CD14-positive monocyte (primary cell): ENCODE measurements at regions not wholly inside any gene's neighbourhood (a gene's known extent, or its start where the extent isn't known, plus 50 kb on each side); places are given as distances from the start of the nearest gene placed in this dataset.

Experiments used
- DNase-seq, 3 donors: peaks; one replicate each; pipeline ENCODE4 v3.0.0-alpha.2; 2011 to 2022
- H2AFZ ChIP-seq: 2 replicates; pipeline ENCODE4 v1.6.0; 2012; ENCODE audit warnings: mild to moderate bottlenecking, low read depth, low read length, inconsistent platforms; ENCODE audit not compliant: insufficient read depth, poor library complexity, severe bottlenecking
- H3K27ac ChIP-seq, 2 donors: 1 replicate in 1 of 2; 2 replicates in 1 of 2; pipeline ENCODE4 v1.5.1; 2012 to 2013; ENCODE audit warnings: low read length in 2 of 2, control low read depth in 1 of 2, inconsistent platforms in 1 of 2, low read depth in 1 of 2, mild to moderate bottlenecking in 1 of 2
- H3K27me3 ChIP-seq, 2 donors: one replicate each; pipeline versions ENCODE4 v1.6.0 to v1.6.1; 2011 to 2013; ENCODE audit warnings: low read length in 2 of 2; ENCODE audit not compliant: control insufficient read depth in 2 of 2, insufficient read depth in 2 of 2
- H3K36me3 ChIP-seq, 2 donors: replicated peaks in 1 of 2; 1 replicate in 1 of 2; 2 replicates in 1 of 2; pipeline versions ENCODE4 v1.5.1 to v1.6.1; 2012 to 2013; ENCODE audit warnings: low read length in 2 of 2, control low read depth in 1 of 2, inconsistent platforms in 1 of 2, mild to moderate bottlenecking in 1 of 2; ENCODE audit not compliant: insufficient read depth in 2 of 2, control insufficient read depth in 1 of 2
- H3K4me1 ChIP-seq, 2 donors: 1 replicate in 1 of 2; 2 replicates in 1 of 2; pipeline versions ENCODE4 v1.5.1 to v1.6.1; 2012 to 2013; ENCODE audit warnings: low read length in 2 of 2, control low read depth in 1 of 2, inconsistent platforms in 1 of 2, mild to moderate bottlenecking in 1 of 2, moderate library complexity in 1 of 2; ENCODE audit not compliant: insufficient read depth in 2 of 2, control insufficient read depth in 1 of 2
- H3K4me2 ChIP-seq: replicated peaks from 2 replicates; pipeline ENCODE3; 2012; ENCODE audit warnings: low read length, moderate library complexity, mild to moderate bottlenecking; ENCODE audit not compliant: poor library complexity, severe bottlenecking; ENCODE audit errors: extremely low read depth
- H3K4me3 ChIP-seq, 3 experiments: fragments of 200-600 bp in 1 of 3; sonication (generic) in 1 of 3; replicated peaks in 1 of 3; 1 replicate in 2 of 3; 2 replicates in 1 of 3; pipeline ENCODE4 v1.5.1; 2011 to 2013; ENCODE audit warnings: low read length in 3 of 3, mild to moderate bottlenecking in 3 of 3, control low read depth in 2 of 3, low read depth in 2 of 3, inconsistent platforms in 1 of 3, moderate library complexity in 1 of 3
- H3K79me2 ChIP-seq: 2 replicates; pipeline ENCODE4 v1.6.0; 2012; ENCODE audit warnings: mild to moderate bottlenecking, control low read depth, inconsistent platforms, low read length, moderate library complexity; ENCODE audit not compliant: insufficient read depth
- H3K9ac ChIP-seq: 2 replicates; pipeline ENCODE4 v1.6.0; 2017; ENCODE audit warnings: low read length, mild to moderate bottlenecking; ENCODE audit not compliant: insufficient read depth, poor library complexity, severe bottlenecking
- H3K9me3 ChIP-seq, 2 donors: replicated peaks in 1 of 2; 1 replicate in 1 of 2; 2 replicates in 1 of 2; pipeline versions ENCODE4 v1.5.1 to v1.6.1; 2012 to 2013; ENCODE audit warnings: low read length in 2 of 2, control low read depth in 1 of 2; ENCODE audit not compliant: control insufficient read depth in 1 of 2, insufficient read depth in 1 of 2
- H4K20me1 ChIP-seq: 2 replicates; pipeline ENCODE4 v1.6.0; 2012; ENCODE audit warnings: mild to moderate bottlenecking, low read length, control low read depth, moderate library complexity; ENCODE audit not compliant: insufficient read depth
- H3K27ac Mint-ChIP-seq, 7 donors: one replicate each; pipeline ENCODE4 v1.8.0; 2020; ENCODE audit warnings: mild to moderate bottlenecking in 7 of 7, mixed read lengths in 7 of 7, moderate library complexity in 6 of 7, inconsistent platforms in 2 of 7
- H3K27me3 Mint-ChIP-seq, 3 donors: one replicate each; pipeline ENCODE4 v1.8.0; 2021 to 2022; ENCODE audit warnings: low read depth in 3 of 3, mild to moderate bottlenecking in 3 of 3, mixed read lengths in 3 of 3, moderate library complexity in 3 of 3, inconsistent platforms in 1 of 3
- H3K36me3 Mint-ChIP-seq, 2 donors: one replicate each; pipeline ENCODE4 v1.8.0; 2020; ENCODE audit warnings: mixed read lengths in 2 of 2, inconsistent platforms in 1 of 2, mild to moderate bottlenecking in 1 of 2
- H3K4me1 Mint-ChIP-seq: one replicate; pipeline ENCODE4 v1.8.0; 2020; ENCODE audit warnings: mild to moderate bottlenecking, mixed read lengths
- H3K4me3 Mint-ChIP-seq, 2 donors: one replicate each; pipeline ENCODE4 v1.8.0; 2020; ENCODE audit warnings: mild to moderate bottlenecking in 2 of 2, mixed read lengths in 2 of 2, moderate library complexity in 1 of 2
- H3K9me3 Mint-ChIP-seq, 7 donors: one replicate each; pipeline ENCODE4 v1.8.0; 2020 to 2022; ENCODE audit warnings: mixed read lengths in 7 of 7, mild to moderate bottlenecking in 6 of 7, moderate library complexity in 6 of 7, inconsistent platforms in 2 of 7
- CTCF ChIP-seq: fragments of 200-600 bp; IDR thresholded peaks from one replicate; pipeline ENCODE4 v1.8.0; 2022; ENCODE audit warnings: antibody characterized with exemption, mild to moderate bottlenecking
- WGBS: methylation state at CpG from one replicate; pipeline ENCODE4 v1.1.5; 2013; ENCODE audit warnings: missing lambda C conversion rate; ENCODE audit not compliant: insufficient coverage; 5-methylcytosine and 5-hydroxymethylcytosine counted together
- intact Hi-C, 2 donors: fragments of 100-400 bp; cut with micrococcal nuclease; formaldehyde crosslinking; loops; one replicate each; pipeline versions ENCODE4 v1.15.0 to v1.15.1; 2023

- Histone ChIP-seq H3K9ac (no peak overlapping the region), H3K79me2 (no peaks in the 10 kb centered on the region), H3K36me3 (no peaks in the 10 kb centered on the region), H3K27ac (no peak overlapping the region), H4K20me1 (no peaks in the 10 kb centered on the region), H3K4me1 (peaks cover 3 to 6% of the 10 kb centered on the region in 2 donors), H3K4me3 (no peak overlapping the region), H2AFZ (peak overlapping the region; percentile 31), H3K27me3 (no peaks in the 10 kb centered on the region), H3K9me3 (no peaks in the 10 kb centered on the region), H3K4me2 (no peak overlapping the region)
- 100% methylated on average over 1 of the region's 7 CpGs for WGBS
- TF ChIP-seq CTCF: no peak
- Mint-ChIP-seq H3K36me3 (no peaks in the 10 kb centered on the region), H3K27ac (no peak overlapping the region), H3K4me1 (peaks cover 2% of the 10 kb centered on the region), H3K9me3 (peaks cover 0 to 12% (median 2%) of the 10 kb centered on the region in 7 donors), H3K4me3 (no peak overlapping the region), H3K27me3 (peaks cover 0 to 1% (median 0%) of the 10 kb centered on the region in 3 donors)
- DNase-seq: no peak
- intact Hi-C loops: no loop called here
These were observed 142.1 kb upstream of the IVNS1ABP start for GRCh38 chr1:185459141-185459540.

GRCh38 chr1:185458670-185459069, 141.6 kb upstream of the IVNS1ABP start:
- H3K36me3 Mint-ChIP-seq: no peaks in the 10 kb centered on the region
- no peak overlapping the region for H3K4me2 ChIP-seq
- no peak overlapping the region for H3K4me3 ChIP-seq
- WGBS: 94% methylated on average over 2 of the region's 2 CpGs
- H3K9me3 ChIP-seq: no peaks in the 10 kb centered on the region
- H3K79me2 ChIP-seq: no peaks in the 10 kb centered on the region
- no peak overlapping the region for H2AFZ ChIP-seq
- DNase-seq: no peak
- peaks cover 2% of the 10 kb centered on the region for H3K4me1 Mint-ChIP-seq
- no peaks in the 10 kb centered on the region for H4K20me1 ChIP-seq
- peaks cover 0 to 1% (median 0%) of the 10 kb centered on the region in 3 donors for H3K27me3 Mint-ChIP-seq
- no peak overlapping the region for H3K27ac ChIP-seq
- peaks cover 0 to 12% (median 2%) of the 10 kb centered on the region in 7 donors for H3K9me3 Mint-ChIP-seq
- H3K27ac Mint-ChIP-seq: no peak overlapping the region
- TF ChIP-seq CTCF: no peak
- intact Hi-C loops: no loop called here
- no peaks in the 10 kb centered on the region for H3K27me3 ChIP-seq
- H3K4me1 ChIP-seq: peaks cover 3 to 4% of the 10 kb centered on the region in 2 donors
- no peak overlapping the region for H3K9ac ChIP-seq
- H3K4me3 Mint-ChIP-seq: no peak overlapping the region
- no peaks in the 10 kb centered on the region for H3K36me3 ChIP-seq
